ENCODE measurements at regions not wholly inside any gene's neighbourhood (a gene's known extent, or its start where the extent isn't known, plus 50 kb on each side); places are given as distances from the start of the nearest gene placed in this dataset.

DNA sequence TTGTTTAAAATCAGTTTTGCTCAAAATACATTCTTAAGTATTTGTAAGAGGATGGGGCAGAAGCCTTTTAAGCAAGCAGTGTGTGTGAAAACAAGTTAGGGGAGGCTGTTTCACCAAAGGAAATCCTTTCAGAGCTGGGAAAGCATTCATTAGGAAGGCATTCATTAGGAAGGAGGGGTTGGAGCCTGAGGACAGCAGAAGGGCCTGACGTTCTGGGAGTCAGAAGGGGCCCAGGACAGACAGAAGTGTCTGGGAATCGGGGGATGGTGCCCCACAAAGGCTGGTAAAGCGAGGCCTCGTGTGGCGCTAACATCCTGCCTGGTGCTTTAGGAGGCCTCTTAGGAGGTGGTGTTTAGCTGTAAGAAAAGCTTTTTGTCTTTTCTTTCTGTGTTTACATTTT, 80.6 kb upstream of the NXT1 start:
- no peak for TF ChIP-seq CTCF (IDR thresholded peaks at IDR 0.05)
- no peak for TF ChIP-seq ZFX (IDR thresholded peaks at IDR 0.05; ENCODE audit: borderline replicate concordance)

Data from 22Rv1 (cell line).